B cell (primary cell): ENCODE measurements at regions not wholly inside any gene's neighbourhood (a gene's known extent, or its start where the extent isn't known, plus 50 kb on each side); places are given as distances from the start of the nearest gene placed in this dataset.

Source experiments
- ATAC-seq: fragments of 200-7000 bp; cut with Tn5 transposase; one replicate; pipeline ENCODE4 v1.10.0; 2021; ENCODE audit warnings: low read depth, mild to moderate bottlenecking, moderate number of reproducible peaks, moderate library complexity
- CTCF ChIA-PET: fragments of 350-600 bp; sonication (Branson Sonifier 250); formaldehyde crosslinking; loops from one replicate; lab custom pipeline; 2021; ENCODE audit warnings: antibody characterized with exemption, inconsistent platforms; lab: Charles Lee
- POLR2A ChIA-PET: fragments of 350-600 bp; sonication (Branson Sonifier 250); formaldehyde crosslinking; loops from one replicate; lab custom pipeline; 2021; ENCODE audit warnings: antibody characterized with exemption; lab: Charles Lee
- DNase-seq: peaks from one replicate; pipeline ENCODE4 v3.0.0; 2013
- H2AFZ ChIP-seq: 2 replicates; pipeline ENCODE4 v1.6.1; 2012; ENCODE audit warnings: mild to moderate bottlenecking, low read depth, low read length; ENCODE audit not compliant: insufficient read depth, poor library complexity, severe bottlenecking
- H3K27ac ChIP-seq, 2 donors: 1 replicate in 1 of 2; 2 replicates in 1 of 2; pipeline ENCODE4 v1.5.1; 2012 to 2013; ENCODE audit warnings: low read length in 2 of 2, mild to moderate bottlenecking in 2 of 2, moderate library complexity in 1 of 2
- H3K27me3 ChIP-seq, 4 experiments: fragments of 200-600 bp in 1 of 4; sonication (generic) in 1 of 4; replicated peaks in 1 of 4; 1 replicate in 2 of 4; 2 replicates in 2 of 4; pipeline versions ENCODE4 v1.6.1 to v1.7.0; 2013 to 2016; ENCODE audit warnings: low read length in 3 of 4, mild to moderate bottlenecking in 2 of 4, mixed read lengths in 1 of 4, moderate library complexity in 1 of 4; ENCODE audit not compliant: insufficient read depth in 4 of 4, control insufficient read depth in 3 of 4; ENCODE audit errors: control extremely low read depth in 1 of 4
- H3K36me3 ChIP-seq, 2 experiments: replicated peaks in 1 of 2; 1 replicate in 1 of 2; 2 replicates in 1 of 2; pipeline versions ENCODE4 v1.6.1 to v1.7.1; 2013; ENCODE audit warnings: low read length in 1 of 2; ENCODE audit not compliant: insufficient read depth in 2 of 2, control insufficient read depth in 1 of 2; ENCODE audit errors: control extremely low read depth in 1 of 2, extremely low read depth in 1 of 2
- H3K4me1 ChIP-seq, 2 donors: fragments of 200-600 bp in 1 of 2; sonication (generic) in 1 of 2; 1 replicate in 1 of 2; 2 replicates in 1 of 2; pipeline versions ENCODE4 v1.5.1 to v1.6.1; 2013 to 2017; ENCODE audit warnings: low read length in 2 of 2; ENCODE audit not compliant: control insufficient read depth in 2 of 2, insufficient read depth in 2 of 2
- H3K4me2 ChIP-seq: replicated peaks from 2 replicates; pipeline ENCODE3; 2012; ENCODE audit warnings: mild to moderate bottlenecking, low read depth, low read length; ENCODE audit not compliant: poor library complexity, severe bottlenecking
- H3K4me3 ChIP-seq, 5 experiments: fragments of 200-600 bp in 1 of 5; sonication (generic) in 1 of 5; 1 replicate in 3 of 5; 2 replicates in 2 of 5; pipeline versions ENCODE4 v1.5.1 to v1.7.0; 2011 to 2016; ENCODE audit warnings: low read length in 4 of 5, mild to moderate bottlenecking in 4 of 5, low read depth in 2 of 5, control low read depth in 1 of 5, moderate library complexity in 1 of 5; ENCODE audit not compliant: insufficient read depth in 1 of 5; ENCODE audit errors: control extremely low read depth in 1 of 5, extremely low read depth in 1 of 5
- H3K79me2 ChIP-seq: fragments of 200-600 bp; sonication (generic); one replicate; pipeline ENCODE4 v1.6.0; 2016; ENCODE audit warnings: low read length; ENCODE audit not compliant: control insufficient read depth, insufficient read depth
- H3K9ac ChIP-seq: fragments of 200-600 bp; sonication (generic); 2 replicates; pipeline ENCODE4 v1.6.1; 2017; ENCODE audit warnings: mild to moderate bottlenecking, low read length, moderate library complexity
- H3K9me3 ChIP-seq, 3 donors: one replicate each; pipeline versions ENCODE4 v1.6.1 to v1.7.1; 2013; ENCODE audit warnings: low read length in 2 of 3; ENCODE audit not compliant: control insufficient read depth in 2 of 3, insufficient read depth in 1 of 3; ENCODE audit errors: control extremely low read depth in 1 of 3
- H4K20me1 ChIP-seq: 2 replicates; pipeline ENCODE4 v1.6.0; 2012; ENCODE audit warnings: mild to moderate bottlenecking, low read length; ENCODE audit not compliant: insufficient read depth, control insufficient read depth, poor library complexity, severe bottlenecking
- H3K27ac Mint-ChIP-seq: one replicate; pipeline ENCODE4 v1.8.0; 2021; ENCODE audit warnings: mixed read lengths
- H3K27me3 Mint-ChIP-seq: one replicate; pipeline ENCODE4 v1.8.0; 2021; ENCODE audit warnings: mixed read lengths
- H3K4me1 Mint-ChIP-seq: one replicate; pipeline ENCODE4 v1.8.0; 2021; ENCODE audit warnings: mixed read lengths
- H3K4me3 Mint-ChIP-seq: one replicate; pipeline ENCODE4 v1.8.0; 2021; ENCODE audit warnings: mixed read lengths
- H3K9me3 Mint-ChIP-seq: one replicate; pipeline ENCODE4 v1.8.0; 2022; ENCODE audit warnings: mixed read lengths; ENCODE audit not compliant: insufficient read depth
- CTCF ChIP-seq: fragments of 200-600 bp; IDR thresholded peaks from one replicate; pipeline ENCODE4 v1.8.0; 2022; ENCODE audit warnings: antibody characterized with exemption, mild to moderate bottlenecking
- EZH2 ChIP-seq: IDR thresholded peaks from 2 replicates; pipeline ENCODE4 v1.6.1; 2012; ENCODE audit warnings: borderline replicate concordance, low read depth, mild to moderate bottlenecking, moderate library complexity, low read length; ENCODE audit not compliant: insufficient read depth, poor library complexity, severe bottlenecking
- WGBS: methylation state at CpG from one replicate; pipeline ENCODE4 v1.1.5; 2013; ENCODE audit warnings: missing lambda C conversion rate; ENCODE audit not compliant: insufficient coverage; 5-methylcytosine and 5-hydroxymethylcytosine counted together
- intact Hi-C: fragments of 100-400 bp; cut with micrococcal nuclease; formaldehyde crosslinking; loops from one replicate; pipeline ENCODE4 v1.10.0; 2022

GRCh38 chr1:10848109-10848684, 51.8 kb upstream of the CASZ1 start:
- ATAC-seq (no peak), DNase-seq (no peak)
- H3K4me1 ChIP-seq, result no peaks in the 10 kb centered on the region
- no peak overlapping the region for H3K4me3 ChIP-seq
- H4K20me1 ChIP-seq, result no peaks in the 10 kb centered on the region
- no peak overlapping the region for H3K4me3 Mint-ChIP-seq
- WGBS, result 88% methylated on average over 6 of the region's 10 CpGs
- no peaks in the 10 kb centered on the region for H3K36me3 ChIP-seq
- ChIA-PET POLR2A (no interaction called here), CTCF (interaction anchor here (0.6 kb wide), 1 partner anchor 21 kb away, joined by 3 read pairs; no protein-coding TSS in a partner anchor)
- H3K27ac ChIP-seq, result no peak overlapping the region
- peaks cover 0 to 5% (median 0%) of the 10 kb centered on the region in 4 experiments for H3K27me3 ChIP-seq
- H3K9me3 Mint-ChIP-seq, result peaks cover 2% of the 10 kb centered on the region
- peaks cover 25% of the 10 kb centered on the region for H3K27me3 Mint-ChIP-seq
- no peak overlapping the region for H3K9ac ChIP-seq
- peaks cover 0 to 9% (median 7%) of the 10 kb centered on the region in 3 donors for H3K9me3 ChIP-seq
- H3K4me2 ChIP-seq, result no peak overlapping the region
- intact Hi-C loops, result no loop called here
- H3K79me2 ChIP-seq, result no peaks in the 10 kb centered on the region
- no peak for TF ChIP-seq EZH2
- no peak for TF ChIP-seq CTCF
- no peak overlapping the region for H2AFZ ChIP-seq
- H3K27ac Mint-ChIP-seq, result no peak overlapping the region
- no peaks in the 10 kb centered on the region for H3K4me1 Mint-ChIP-seq

GRCh38 chr1:10850026-10850425, 53.6 kb upstream of the CASZ1 start:
- H3K9me3 ChIP-seq, result peaks cover 0 to 4% (median 0%) of the 10 kb centered on the region in 3 donors
- DNase-seq (no peak), ATAC-seq (no peak)
- H3K27ac Mint-ChIP-seq, result no peak overlapping the region
- H3K4me3 ChIP-seq, result no peak overlapping the region
- peaks cover 2% of the 10 kb centered on the region for H3K9me3 Mint-ChIP-seq
- ChIA-PET CTCF (no interaction called here), POLR2A (no interaction called here)
- 87% methylated on average over 4 of the region's 7 CpGs for WGBS
- TF ChIP-seq EZH2, result no peak
- TF ChIP-seq CTCF, result no peak
- H3K9ac ChIP-seq, result no peak overlapping the region
- intact Hi-C loops, result no loop called here
- no peak overlapping the region for H3K4me2 ChIP-seq
- peaks cover 0 to 5% (median 0%) of the 10 kb centered on the region in 4 experiments for H3K27me3 ChIP-seq
- no peak overlapping the region for H3K27ac ChIP-seq
- no peak overlapping the region for H3K4me3 Mint-ChIP-seq
- H3K79me2 ChIP-seq, result no peaks in the 10 kb centered on the region
- H2AFZ ChIP-seq, result no peak overlapping the region
- no peaks in the 10 kb centered on the region for H3K36me3 ChIP-seq
- no peaks in the 10 kb centered on the region for H4K20me1 ChIP-seq
- peaks cover 21% of the 10 kb centered on the region for H3K27me3 Mint-ChIP-seq
- no peaks in the 10 kb centered on the region for H3K4me1 Mint-ChIP-seq
- no peaks in the 10 kb centered on the region for H3K4me1 ChIP-seq
